Neural progenitor cell (in vitro differentiated cells): ENCODE measurements at regions not wholly inside any gene's neighbourhood (a gene's known extent, or its start where the extent isn't known, plus 50 kb on each side); places are given as distances from the start of the nearest gene placed in this dataset.

ENCODE experiments used
- DNase-seq: peaks from one replicate; pipeline ENCODE4 v3.0.0-alpha.2; 2016; ENCODE audit warnings: low spot score
- H2AFZ ChIP-seq: fragments of 200-600 bp; sonication (generic); replicated peaks from 2 replicates; pipeline ENCODE4 v1.6.1; 2016; ENCODE audit warnings: antibody characterized with exemption
- H3F3A ChIP-seq: fragments of 200-600 bp; sonication (generic); 2 replicates; pipeline ENCODE4 v1.6.1; 2016; ENCODE audit warnings: antibody characterized with exemption, low read depth
- H3K27ac ChIP-seq: fragments of 200-600 bp; sonication (generic); 2 replicates; pipeline ENCODE4 v1.5.1; 2016; ENCODE audit warnings: mild to moderate bottlenecking
- H3K27me3 ChIP-seq: fragments of 200-600 bp; sonication (generic); 2 replicates; pipeline ENCODE4 v1.6.1; 2016; ENCODE audit warnings: mild to moderate bottlenecking, moderate library complexity
- H3K36me3 ChIP-seq: fragments of 200-600 bp; sonication (generic); 2 replicates; pipeline ENCODE4 v1.5.1; 2016
- H3K4me1 ChIP-seq: fragments of 200-600 bp; sonication (generic); 2 replicates; pipeline ENCODE4 v1.6.1; 2016; ENCODE audit warnings: mixed run types
- H3K4me2 ChIP-seq: fragments of 200-600 bp; sonication (generic); 2 replicates; pipeline ENCODE4 v1.6.1; 2016
- H3K4me3 ChIP-seq: fragments of 200-600 bp; sonication (generic); 2 replicates; pipeline ENCODE4 v1.5.1; 2016
- H3K79me2 ChIP-seq: fragments of 200-600 bp; sonication (generic); 2 replicates; pipeline ENCODE4 v1.6.1; 2016; ENCODE audit warnings: low read depth
- H3K9ac ChIP-seq: fragments of 200-600 bp; sonication (generic); 2 replicates; pipeline ENCODE4 v1.6.1; 2016
- H3K9me3 ChIP-seq: fragments of 200-600 bp; sonication (generic); 2 replicates; pipeline ENCODE4 v1.5.1; 2016; ENCODE audit warnings: low read depth
- H4K20me1 ChIP-seq: fragments of 200-600 bp; sonication (generic); 2 replicates; pipeline ENCODE4 v1.6.1; 2016; ENCODE audit warnings: low read depth
- H3K27ac Mint-ChIP-seq: 3 replicates; pipeline ENCODE4 v1.8.0; 2021; ENCODE audit warnings: mixed read lengths
- H3K27me3 Mint-ChIP-seq: 2 replicates; pipeline ENCODE4 v1.8.0; 2022; ENCODE audit warnings: low read depth, mild to moderate bottlenecking, inconsistent platforms, moderate library complexity, mixed read lengths; ENCODE audit not compliant: insufficient read depth
- H3K36me3 Mint-ChIP-seq: 3 replicates; pipeline ENCODE4 v1.8.0; 2021; ENCODE audit warnings: mixed read lengths
- H3K4me1 Mint-ChIP-seq: 3 replicates; pipeline ENCODE4 v1.8.0; 2021; ENCODE audit warnings: mixed read lengths
- H3K4me3 Mint-ChIP-seq: 3 replicates; pipeline ENCODE4 v1.8.0; 2021; ENCODE audit warnings: mild to moderate bottlenecking, moderate library complexity, mixed read lengths
- H3K9me3 Mint-ChIP-seq: 3 replicates; pipeline ENCODE4 v1.8.0; 2020; ENCODE audit warnings: mixed read lengths
- CTCF ChIP-seq: fragments of 200-600 bp; sonication (generic); IDR thresholded peaks from 2 replicates; pipeline ENCODE4 v1.5.1; 2017; ENCODE audit warnings: antibody characterized with exemption, mild to moderate bottlenecking
- EZH2 ChIP-seq: fragments of 200-600 bp; sonication (generic); IDR thresholded peaks from 2 replicates; pipeline ENCODE4 v1.6.1; 2017; ENCODE audit warnings: antibody characterized with exemption, mild to moderate bottlenecking, moderate library complexity
- EZH2phosphoT487 ChIP-seq: fragments of 200-600 bp; sonication (generic); IDR thresholded peaks from 2 replicates; pipeline ENCODE4 v1.6.1; 2017; ENCODE audit warnings: antibody characterized with exemption

- Mint-ChIP-seq H3K27ac (peak overlapping the region; percentile 88), H3K36me3 (no peaks in the 10 kb centered on the region), H3K27me3 (no peaks in the 10 kb centered on the region), H3K9me3 (peaks cover 7% of the 10 kb centered on the region), H3K4me3 (no peak overlapping the region), H3K4me1 (peaks cover 5% of the 10 kb centered on the region)
- H4K20me1 ChIP-seq: no peaks in the 10 kb centered on the region
- H3K27me3 ChIP-seq: no peaks in the 10 kb centered on the region
- H3K4me3 ChIP-seq: no peak overlapping the region
- no peak overlapping the region for H3K4me2 ChIP-seq
- DNase-seq: no peak
- H3F3A ChIP-seq: no peaks in the 10 kb centered on the region
- H3K27ac ChIP-seq: no peak overlapping the region
- no peaks in the 10 kb centered on the region for H3K36me3 ChIP-seq
- H2AFZ ChIP-seq: peak overlapping the region; percentile 5
- no peaks in the 10 kb centered on the region for H3K9me3 ChIP-seq
- TF ChIP-seq CTCF (no peak), EZH2phosphoT487 (no peak), EZH2 (no peak)
- peaks cover 11% of the 10 kb centered on the region for H3K4me1 ChIP-seq
- H3K79me2 ChIP-seq: no peaks in the 10 kb centered on the region
- H3K9ac ChIP-seq: no peak overlapping the region
Measured at GRCh38 chr1:79695138-79695537, 688.6 kb upstream of the ADGRL4 start.

- no peak overlapping the region for H3K4me3 Mint-ChIP-seq
- H3K9me3 Mint-ChIP-seq: peaks cover 3% of the 10 kb centered on the region
- Histone ChIP-seq H3K9me3 (no peaks in the 10 kb centered on the region), H3K27ac (peak overlapping the region; percentile 54), H3F3A (no peaks in the 10 kb centered on the region), H4K20me1 (no peaks in the 10 kb centered on the region), H3K36me3 (no peaks in the 10 kb centered on the region), H3K4me2 (no peak overlapping the region), H3K4me3 (no peak overlapping the region), H3K79me2 (no peaks in the 10 kb centered on the region), H2AFZ (peak overlapping the region; percentile 5), H3K27me3 (no peaks in the 10 kb centered on the region), H3K4me1 (peaks cover 11% of the 10 kb centered on the region), H3K9ac (no peak overlapping the region)
- no peak overlapping the region for H3K27ac Mint-ChIP-seq
- no peak for DNase-seq
- no peaks in the 10 kb centered on the region for H3K27me3 Mint-ChIP-seq
- TF ChIP-seq CTCF: no peak
- TF ChIP-seq EZH2: no peak
- TF ChIP-seq EZH2phosphoT487: no peak
- H3K36me3 Mint-ChIP-seq: no peaks in the 10 kb centered on the region
- peaks cover 5% of the 10 kb centered on the region for H3K4me1 Mint-ChIP-seq
Measured at GRCh38 chr1:79694241-79694640, 687.7 kb upstream of the ADGRL4 start.

- peaks cover 5% of the 10 kb centered on the region for H3K4me1 Mint-ChIP-seq
- Histone ChIP-seq H3K36me3 (no peaks in the 10 kb centered on the region), H3K9me3 (no peaks in the 10 kb centered on the region), H3F3A (no peaks in the 10 kb centered on the region), H3K9ac (no peak overlapping the region), H2AFZ (no peak overlapping the region), H4K20me1 (no peaks in the 10 kb centered on the region), H3K4me1 (peaks cover 11% of the 10 kb centered on the region), H3K27me3 (no peaks in the 10 kb centered on the region), H3K4me3 (no peak overlapping the region), H3K79me2 (no peaks in the 10 kb centered on the region), H3K4me2 (no peak overlapping the region), H3K27ac (no peak overlapping the region)
- H3K36me3 Mint-ChIP-seq: no peaks in the 10 kb centered on the region
- peaks cover 3% of the 10 kb centered on the region for H3K9me3 Mint-ChIP-seq
- H3K4me3 Mint-ChIP-seq: no peak overlapping the region
- TF ChIP-seq EZH2: no peak
- no peak for TF ChIP-seq EZH2phosphoT487
- TF ChIP-seq CTCF: no peak
- H3K27me3 Mint-ChIP-seq: no peaks in the 10 kb centered on the region
- DNase-seq: no peak
- H3K27ac Mint-ChIP-seq: no peak overlapping the region
Measured at GRCh38 chr1:79693441-79694114, 687.0 kb upstream of the ADGRL4 start.
